ENCODE measurements at regions not wholly inside any gene's neighbourhood (a gene's known extent, or its start where the extent isn't known, plus 50 kb on each side); places are given as distances from the start of the nearest gene placed in this dataset.
"Not testable (repeated sequence)": the region's sequence is repeated elsewhere in the genome, so short reads cannot be mapped to it uniquely, and the experiment has no call there.

GRCh38 chr7:155948845-155949244 lies 136.6 kb upstream of the SHH start:
- no peak for DNase-seq (ENCODE audit: low spot score)

GRCh38 chr7:155948423-155948822 lies 136.2 kb upstream of the SHH start:
- no peak for DNase-seq (ENCODE audit: low spot score)

- no peak for DNase-seq (ENCODE audit: low spot score)
These were observed 134.8 kb upstream of the SHH start for GRCh38 chr7:155947051-155947450.

- no peak for DNase-seq (ENCODE audit: low spot score)
These were observed 133.5 kb upstream of the SHH start for GRCh38 chr7:155945670-155946325.

GRCh38 chr7:155944901-155945300 lies 132.6 kb upstream of the SHH start:
- DNase-seq (ENCODE audit: low spot score): no peak

GRCh38 chr7:155943251-155943899 lies 131.1 kb upstream of the SHH start:
- DNase-seq (ENCODE audit: low spot score): no peak

- no peak for DNase-seq (ENCODE audit: low spot score)
These were observed 130.1 kb upstream of the SHH start for GRCh38 chr7:155942226-155942950.

- DNase-seq (ENCODE audit: low spot score): no peak
These were observed 129.4 kb upstream of the SHH start for GRCh38 chr7:155941688-155942087.

- DNase-seq (ENCODE audit: low spot score): no peak
These were observed 127.1 kb upstream of the SHH start for GRCh38 chr7:155939350-155939749.

GRCh38 chr7:155938129-155938528 lies 125.9 kb upstream of the SHH start:
- no peak for DNase-seq (ENCODE audit: low spot score)

GRCh38 chr7:155935726-155936125 lies 123.5 kb upstream of the SHH start:
- no peak for DNase-seq (ENCODE audit: low spot score)

GRCh38 chr7:155935005-155935557 lies 122.8 kb upstream of the SHH start:
- no peak for DNase-seq (ENCODE audit: low spot score)

GRCh38 chr7:155932324-155932723 lies 120.1 kb upstream of the SHH start:
- DNase-seq (ENCODE audit: low spot score): not testable (repeated sequence)

GRCh38 chr7:155931396-155932085 lies 119.3 kb upstream of the SHH start:
- DNase-seq (ENCODE audit: low spot score): no peak

GRCh38 chr7:155930527-155930926 lies 118.3 kb upstream of the SHH start:
- DNase-seq (ENCODE audit: low spot score): no peak

GRCh38 chr7:155930061-155930460 lies 117.8 kb upstream of the SHH start:
- DNase-seq (ENCODE audit: low spot score): no peak

- DNase-seq (ENCODE audit: low spot score): no peak
These were observed 116.3 kb upstream of the SHH start for GRCh38 chr7:155928583-155928982.

GRCh38 chr7:155927905-155928304 lies 115.6 kb upstream of the SHH start:
- no peak for DNase-seq (ENCODE audit: low spot score)

GRCh38 chr7:155925682-155926081 lies 113.4 kb upstream of the SHH start:
- no peak for DNase-seq (ENCODE audit: low spot score)

GRCh38 chr7:155922067-155922816 lies 110.0 kb upstream of the SHH start:
- no peak for DNase-seq (ENCODE audit: low spot score)

GRCh38 chr7:155921804-155922066 lies 109.5 kb upstream of the SHH start:
- DNase-seq (ENCODE audit: low spot score): no peak

All from germinal center (tissue), 1 donor.